Stomach (tissue), 8 donors: ENCODE measurements at regions not wholly inside any gene's neighbourhood (a gene's known extent, or its start where the extent isn't known, plus 50 kb on each side); places are given as distances from the start of the nearest gene placed in this dataset.

Source experiments
- DNase-seq, 2 donors: peaks; one replicate each; pipeline versions ENCODE4 v3.0.0 to v3.0.0-alpha.2; 2013 to 2019
- H3K27ac ChIP-seq, 5 donors: fragments of 200-600 bp in 4 of 5; sonication (generic) in 4 of 5; one replicate each; pipeline ENCODE4 v1.5.1; 2013 to 2019; ENCODE audit warnings: mild to moderate bottlenecking in 1 of 5, moderate library complexity in 1 of 5
- H3K27me3 ChIP-seq, 3 donors: fragments of 200-600 bp; sonication (generic); one replicate each; pipeline ENCODE4 v1.5.1; 2017 to 2019; ENCODE audit warnings: mixed run types in 1 of 3
- H3K36me3 ChIP-seq, 4 donors: fragments of 200-600 bp; sonication (generic); 1 replicate in 3 of 4; 2 replicates in 1 of 4; pipeline ENCODE4 v1.5.1; 2016 to 2019
- H3K4me1 ChIP-seq, 4 donors: fragments of 200-600 bp; sonication (generic); one replicate each; pipeline ENCODE4 v1.5.1; 2016 to 2019
- H3K4me3 ChIP-seq, 4 donors: fragments of 200-600 bp; sonication (generic) in 3 of 4; one replicate each; pipeline ENCODE4 v1.5.1; 2016 to 2019; ENCODE audit warnings: mild to moderate bottlenecking in 1 of 4
- H3K9me3 ChIP-seq, 4 donors: fragments of 200-600 bp; sonication (generic); one replicate each; pipeline ENCODE4 v1.5.1; 2016 to 2019
- EP300 ChIP-seq: sonication (generic); formaldehyde crosslinking; IDR thresholded peaks from one replicate; pipeline ENCODE4 v1.6.1; 2017; ENCODE audit warnings: antibody characterized with exemption
- POLR2A ChIP-seq, 4 donors: fragments of 450-650 bp; IDR thresholded peaks; one replicate each; pipeline ENCODE4 v1.6.1; 2016; ENCODE audit warnings: antibody characterized with exemption in 4 of 4, control low read depth in 2 of 4, mild to moderate bottlenecking in 1 of 4, moderate library complexity in 1 of 4
- POLR2AphosphoS5 ChIP-seq, 3 donors: sonication (generic); formaldehyde crosslinking; IDR thresholded peaks; one replicate each; pipeline ENCODE4 v1.6.1; 2016; ENCODE audit warnings: antibody characterized with exemption in 3 of 3
- WGBS, 5 donors: extraction: QIAGEN DNeasy Blood & Tissue Kit in 3 of 5; methylation state at CpG; one replicate each; pipeline versions ENCODE4 v1.1.5 to v1.1.7; 2013 to 2018; 5-methylcytosine and 5-hydroxymethylcytosine counted together
- intact Hi-C: fragments of 100-400 bp; cut with DNase I; formaldehyde crosslinking; loops from one replicate; pipeline ENCODE4 v1.15.1; 2023; ENCODE audit warnings: low total_unique reads
- TF ChIP-seq, protein P1 (sequence below), 7 experiments: fragments of 450-650 bp in 4 of 7; fragments of 200-600 bp in 3 of 7; sonication (generic) in 3 of 7; IDR thresholded peaks; one replicate each; pipeline ENCODE4 v1.5.1; 2016 to 2019; ENCODE audit warnings: antibody characterized with exemption in 7 of 7, control low read depth in 2 of 7, mild to moderate bottlenecking in 1 of 7
- donor health status: healthy with polysubstance abuse.
- donor health status: Bipolar disorder and iron deficiency.
- donor health status: healthy.

DNA sequence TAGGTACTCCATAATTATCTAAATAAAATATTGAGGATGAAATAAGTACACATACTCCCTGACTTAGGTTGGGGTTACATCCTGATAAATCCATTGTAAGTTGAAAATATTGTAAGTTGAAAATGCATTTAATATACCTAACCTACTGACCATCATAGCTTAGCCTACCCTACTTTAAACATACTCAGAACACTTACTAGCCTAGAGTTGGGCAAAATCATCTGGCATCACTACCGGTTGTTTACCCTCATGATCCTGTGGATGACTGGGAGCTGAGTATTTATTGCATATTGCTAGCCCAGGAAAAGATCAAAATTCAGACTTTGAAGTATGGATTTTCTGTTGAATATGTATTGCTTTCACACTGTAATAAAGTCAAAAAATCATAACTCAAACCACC, 467.3 kb downstream of the C6orf118 start:
- Histone ChIP-seq H3K4me1 (no peaks in the 10 kb centered on the region), H3K36me3 (no peaks in the 10 kb centered on the region), H3K27ac (no peak overlapping the region), H3K9me3 (peaks cover 0 to 6% (median 0%) of the 10 kb centered on the region in 4 donors), H3K27me3 (no peaks in the 10 kb centered on the region), H3K4me3 (no peak overlapping the region)
- TF ChIP-seq POLR2A (IDR thresholded peaks at IDR 0.05) (no peak), EP300 (no peak), POLR2AphosphoS5 (IDR thresholded peaks at IDR 0.05) (no peak)
- TF ChIP-seq, protein P1, sequence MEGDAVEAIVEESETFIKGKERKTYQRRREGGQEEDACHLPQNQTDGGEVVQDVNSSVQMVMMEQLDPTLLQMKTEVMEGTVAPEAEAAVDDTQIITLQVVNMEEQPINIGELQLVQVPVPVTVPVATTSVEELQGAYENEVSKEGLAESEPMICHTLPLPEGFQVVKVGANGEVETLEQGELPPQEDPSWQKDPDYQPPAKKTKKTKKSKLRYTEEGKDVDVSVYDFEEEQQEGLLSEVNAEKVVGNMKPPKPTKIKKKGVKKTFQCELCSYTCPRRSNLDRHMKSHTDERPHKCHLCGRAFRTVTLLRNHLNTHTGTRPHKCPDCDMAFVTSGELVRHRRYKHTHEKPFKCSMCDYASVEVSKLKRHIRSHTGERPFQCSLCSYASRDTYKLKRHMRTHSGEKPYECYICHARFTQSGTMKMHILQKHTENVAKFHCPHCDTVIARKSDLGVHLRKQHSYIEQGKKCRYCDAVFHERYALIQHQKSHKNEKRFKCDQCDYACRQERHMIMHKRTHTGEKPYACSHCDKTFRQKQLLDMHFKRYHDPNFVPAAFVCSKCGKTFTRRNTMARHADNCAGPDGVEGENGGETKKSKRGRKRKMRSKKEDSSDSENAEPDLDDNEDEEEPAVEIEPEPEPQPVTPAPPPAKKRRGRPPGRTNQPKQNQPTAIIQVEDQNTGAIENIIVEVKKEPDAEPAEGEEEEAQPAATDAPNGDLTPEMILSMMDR (IDR thresholded peaks at IDR 0.05), result no peak
- WGBS, 5 donors, result 84 to 98% (median 86%) methylated on average over 1 of the region's 1 CpG
- no peak for DNase-seq
- intact Hi-C loops, result no loop called here

DNA sequence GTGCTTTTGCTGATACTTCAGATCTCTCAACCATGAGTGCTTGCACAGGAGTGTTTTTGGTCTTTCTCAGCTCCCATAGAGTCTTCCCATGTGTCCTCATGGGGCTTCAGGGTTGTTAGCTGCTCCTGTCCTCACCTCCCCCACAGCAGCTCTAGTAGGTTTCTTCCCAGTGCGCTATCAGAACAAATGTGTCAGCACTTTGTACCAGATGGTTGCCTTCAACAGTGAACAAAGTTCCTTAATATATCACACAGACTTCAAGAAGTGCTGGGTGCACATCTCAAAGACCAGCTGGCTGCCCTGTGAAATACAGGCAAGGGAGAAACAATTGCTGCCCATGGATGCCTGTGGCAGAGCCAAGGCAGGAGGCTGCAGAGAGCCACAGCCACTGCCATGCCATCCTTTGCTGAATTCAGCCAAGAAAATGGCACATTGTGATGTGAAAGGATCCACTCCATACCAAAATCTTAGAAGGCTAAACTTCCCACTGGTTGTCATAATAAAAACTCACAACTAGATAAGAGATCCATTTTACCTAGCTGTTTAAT, 471.3 kb downstream of the C6orf118 start:
- DNase-seq, result no peak
- no peak overlapping the region for H3K4me3 ChIP-seq
- H3K36me3 ChIP-seq, result no peaks in the 10 kb centered on the region
- no peak overlapping the region for H3K27ac ChIP-seq
- TF ChIP-seq POLR2AphosphoS5 (IDR thresholded peaks at IDR 0.05) (no peak), POLR2A (IDR thresholded peaks at IDR 0.05) (no peak), EP300 (no peak)
- TF ChIP-seq, protein P1 (IDR thresholded peaks at IDR 0.05), result no peak
- WGBS, 5 donors, result 36 to 91% (median 78%) methylated on average over 1 of the region's 1 CpG
- intact Hi-C loops, result no loop called here
- H3K27me3 ChIP-seq, result no peaks in the 10 kb centered on the region
- H3K4me1 ChIP-seq, result no peaks in the 10 kb centered on the region
- H3K9me3 ChIP-seq, result peaks cover 0 to 8% (median 0%) of the 10 kb centered on the region in 4 donors

DNA sequence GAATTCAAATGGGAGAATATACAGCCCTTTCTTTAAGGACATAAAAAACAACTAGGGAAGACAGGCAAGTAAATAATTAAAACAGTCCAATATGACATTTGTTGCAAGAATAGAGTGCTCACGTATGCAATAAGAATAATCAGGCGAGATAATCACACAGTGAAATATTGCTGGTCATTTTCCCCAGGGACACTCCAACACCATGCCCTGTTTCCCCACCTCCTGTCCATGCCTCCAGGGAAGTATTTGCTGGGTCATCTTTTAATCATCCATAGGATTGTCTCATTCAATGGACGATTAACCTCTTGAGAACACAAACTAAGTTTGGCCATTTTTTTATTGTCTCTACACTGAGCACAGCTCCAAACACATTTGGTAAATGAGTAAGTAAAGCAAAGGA, 472.9 kb downstream of the C6orf118 start:
- Histone ChIP-seq H3K27me3 (no peaks in the 10 kb centered on the region), H3K27ac (no peak overlapping the region), H3K4me3 (no peak overlapping the region), H3K9me3 (peaks cover 0 to 8% (median 0%) of the 10 kb centered on the region in 4 donors), H3K36me3 (no peaks in the 10 kb centered on the region), H3K4me1 (no peaks in the 10 kb centered on the region)
- intact Hi-C loops, result no loop called here
- no peak for DNase-seq
- 80 to 86% (median 84%) methylated on average over 3 of the region's 3 CpGs for WGBS, 5 donors
- TF ChIP-seq EP300 (no peak), POLR2A (IDR thresholded peaks at IDR 0.05) (no peak), POLR2AphosphoS5 (IDR thresholded peaks at IDR 0.05) (no peak)
- TF ChIP-seq, protein P1 (IDR thresholded peaks at IDR 0.05), result no peak

DNA sequence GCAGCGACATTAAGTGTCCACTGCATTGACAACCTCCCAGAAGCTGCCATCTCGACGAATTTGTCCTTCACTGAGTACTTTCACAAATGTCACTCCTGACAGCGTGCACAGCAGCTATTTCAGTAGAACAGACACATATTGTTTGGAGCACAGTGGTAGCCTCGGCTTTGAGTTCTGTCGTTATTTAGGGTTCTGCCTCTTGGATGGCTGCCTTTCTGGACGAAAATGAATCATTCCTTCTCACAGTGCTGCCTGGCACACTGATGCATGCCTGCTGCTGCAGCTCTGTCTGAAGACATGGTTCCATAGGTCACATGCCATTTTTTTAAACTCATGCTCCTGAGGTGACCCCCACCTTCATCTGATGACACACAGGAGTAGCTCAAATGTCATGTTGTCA, 477.0 kb downstream of the C6orf118 start:
- WGBS, 5 donors, result 66 to 75% (median 71%) methylated on average over 7 of the region's 7 CpGs
- Histone ChIP-seq H3K36me3 (no peaks in the 10 kb centered on the region), H3K27me3 (no peaks in the 10 kb centered on the region), H3K4me1 (no peaks in the 10 kb centered on the region), H3K4me3 (no peak overlapping the region), H3K9me3 (peaks cover 0 to 8% (median 0%) of the 10 kb centered on the region in 4 donors), H3K27ac (no peak overlapping the region)
- intact Hi-C loops, result no loop called here
- DNase-seq, result peak in 1 of 2 donors; percentile 14
- TF ChIP-seq POLR2A (IDR thresholded peaks at IDR 0.05) (no peak), POLR2AphosphoS5 (IDR thresholded peaks at IDR 0.05) (no peak)

DNA sequence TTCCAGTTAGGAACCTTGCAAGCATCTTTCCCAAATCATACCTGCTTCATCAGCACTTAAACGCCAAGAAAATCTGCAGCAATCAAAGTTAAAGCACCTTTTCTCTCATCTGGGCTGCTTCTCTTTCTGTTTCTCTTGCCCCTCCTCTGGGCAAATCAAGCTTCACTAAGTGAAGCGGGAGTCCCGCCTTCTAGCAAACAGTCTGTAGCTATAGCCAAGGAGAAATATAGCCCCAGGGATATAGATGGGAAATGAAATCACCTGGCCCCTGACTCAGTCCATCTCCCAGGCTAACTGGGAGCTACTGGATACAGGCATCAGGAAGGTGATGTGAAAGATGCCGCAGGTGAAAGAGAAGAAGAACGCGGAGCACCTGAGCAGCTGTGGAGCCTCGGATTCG, 481.9 kb downstream of the C6orf118 start:
- Histone ChIP-seq H3K27me3 (no peaks in the 10 kb centered on the region), H3K36me3 (no peaks in the 10 kb centered on the region), H3K4me1 (no peaks in the 10 kb centered on the region), H3K4me3 (no peak overlapping the region), H3K9me3 (peaks cover 0 to 4% (median 0%) of the 10 kb centered on the region in 4 donors), H3K27ac (no peak overlapping the region)
- WGBS, 5 donors, result 66 to 78% (median 72%) methylated on average over 8 of the region's 8 CpGs
- intact Hi-C loops, result no loop called here
- peak in 1 of 2 donors; percentile 4 for DNase-seq
- TF ChIP-seq, protein P1 (IDR thresholded peaks at IDR 0.05), result no peak
